ENCODE measurements at regions not wholly inside any gene's neighbourhood (a gene's known extent, or its start where the extent isn't known, plus 50 kb on each side); places are given as distances from the start of the nearest gene placed in this dataset.

- BruUV-seq (replicated peaks) = no TSS peak
- FAIRE-seq = no peak
- H3K27ac ChIP-seq (ENCODE audit: insufficient read depth, low read depth, low read length) = no peak overlapping the region
- intact Hi-C loops (cut with micrococcal nuclease) (no loop called here), dilution Hi-C loops (cut with MboI; ENCODE audit: extremely low pct_ligation_motif_present, low sequenced_read_pairs) (no loop called here)
- H3K4me2 ChIP-seq (ENCODE audit: insufficient read depth, low read length) = no peak overlapping the region
- TF ChIP-seq POLR2AphosphoS5 (IDR thresholded peaks at IDR 0.05; ENCODE audit: insufficient read depth, low read depth, low read length) (no peak), FOS (IDR thresholded peaks at IDR 0.05; ENCODE audit: borderline replicate concordance, insufficient read depth, low read length) (no peak), CTCF (IDR thresholded peaks at IDR 0.05; ENCODE audit: extremely low read depth in 1 of 2, insufficient read depth in 1 of 2, low read depth in 1 of 2, low read length in 2 of 2) (no peak), GATA2 (IDR thresholded peaks at IDR 0.05; ENCODE audit: insufficient read depth, insufficient read length, low read depth, low read length) (no peak), MYC (IDR thresholded peaks at IDR 0.05; ENCODE audit: low read depth, low read length) (no peak), POLR2A (IDR thresholded peaks at IDR 0.05; ENCODE audit: low read depth, low read length) (no peak), JUN (IDR thresholded peaks at IDR 0.05; ENCODE audit: borderline replicate concordance, insufficient read depth, insufficient read length, low read depth) (no peak)
- no peaks in the 10 kb centered on the region for H3K79me2 ChIP-seq (ENCODE audit: control insufficient read depth, insufficient read depth, low read length)
- no peaks in the 10 kb centered on the region for H4K20me1 ChIP-seq (replicated peaks; ENCODE audit: control insufficient read depth, extremely low read depth, insufficient read depth, low read length)
- no peak overlapping the region for H3K9ac ChIP-seq (replicated peaks; ENCODE audit: extremely low read depth, insufficient read depth, low read length)
- no peak overlapping the region for H2AFZ ChIP-seq (ENCODE audit: low read depth, low read length)
- no peaks in the 10 kb centered on the region for H3K4me1 ChIP-seq (ENCODE audit: control insufficient read depth, extremely low read depth, insufficient read depth, low read length)
- no peak overlapping the region for H3K4me3 ChIP-seq (replicated peaks in 1 of 3; ENCODE audit: insufficient read depth in 1 of 3, low read depth in 1 of 3, low read length in 3 of 3)
- ChIA-PET CTCF (no interaction called here), POLR2A (no interaction called here)
- H3K36me3 ChIP-seq (ENCODE audit: control insufficient read depth in 2 of 2, extremely low read depth in 1 of 2, insufficient read depth in 2 of 2, low read length in 2 of 2) = no peaks in the 10 kb centered on the region
- no peak for DNase-seq (ENCODE audit: low read depth, low spot score)
- no peaks in the 10 kb centered on the region for H3K9me1 ChIP-seq (replicated peaks; ENCODE audit: control insufficient read depth, extremely low read depth, insufficient read depth, low read length)
- H3K27me3 ChIP-seq (ENCODE audit: control insufficient read depth in 2 of 2, insufficient read depth in 2 of 2, low read length in 2 of 2) = no peaks in the 10 kb centered on the region
- H3K9me3 ChIP-seq (replicated peaks; ENCODE audit: control insufficient read depth, insufficient read depth, low read length) = no peaks in the 10 kb centered on the region
Measured at GRCh38 chr4:170988446-170988845, 824.8 kb upstream of the GALNTL6 start.

GRCh38 chr4:170979736-170980135 is 833.5 kb upstream of the GALNTL6 start:
- dilution Hi-C loops (cut with MboI; ENCODE audit: extremely low pct_ligation_motif_present, low sequenced_read_pairs) (no loop called here), intact Hi-C loops (cut with micrococcal nuclease) (no loop called here)
- H3K27ac ChIP-seq (ENCODE audit: insufficient read depth, low read depth, low read length) = no peak overlapping the region
- no peaks in the 10 kb centered on the region for H3K79me2 ChIP-seq (ENCODE audit: control insufficient read depth, insufficient read depth, low read length)
- CTCF ChIA-PET = no interaction called here
- TF ChIP-seq CTCF (IDR thresholded peaks at IDR 0.05; ENCODE audit: extremely low read depth in 1 of 2, insufficient read depth in 1 of 2, low read depth in 1 of 2, low read length in 2 of 2) (no peak), POLR2A (IDR thresholded peaks at IDR 0.05; ENCODE audit: low read depth, low read length) (no peak), MAX (IDR thresholded peaks at IDR 0.05; ENCODE audit: insufficient read depth, insufficient read length) (no peak), MYC (IDR thresholded peaks at IDR 0.05; ENCODE audit: low read depth, low read length) (no peak)
- no peaks in the 10 kb centered on the region for H3K9me3 ChIP-seq (replicated peaks; ENCODE audit: control insufficient read depth, insufficient read depth, low read length)
- H3K4me3 ChIP-seq (replicated peaks in 1 of 3; ENCODE audit: insufficient read depth in 1 of 3, low read depth in 1 of 3, low read length in 3 of 3) = no peak overlapping the region
- no peaks in the 10 kb centered on the region for H3K4me1 ChIP-seq (ENCODE audit: control insufficient read depth, extremely low read depth, insufficient read depth, low read length)
- no peak overlapping the region for H3K4me2 ChIP-seq (ENCODE audit: insufficient read depth, low read length)
- BruUV-seq (replicated peaks) = no TSS peak
- DNase-seq (ENCODE audit: low read depth, low spot score) (no peak), FAIRE-seq (no peak)
- POLR2A ChIA-PET = no interaction called here
- H2AFZ ChIP-seq (ENCODE audit: low read depth, low read length) = no peak overlapping the region
- H3K9me1 ChIP-seq (replicated peaks; ENCODE audit: control insufficient read depth, extremely low read depth, insufficient read depth, low read length) = no peaks in the 10 kb centered on the region
- H3K9ac ChIP-seq (replicated peaks; ENCODE audit: extremely low read depth, insufficient read depth, low read length) = no peak overlapping the region
- no peaks in the 10 kb centered on the region for H3K27me3 ChIP-seq (ENCODE audit: control insufficient read depth in 2 of 2, insufficient read depth in 2 of 2, low read length in 2 of 2)
- H3K36me3 ChIP-seq (ENCODE audit: control insufficient read depth in 2 of 2, extremely low read depth in 1 of 2, insufficient read depth in 2 of 2, low read length in 2 of 2) = no peaks in the 10 kb centered on the region
- no peaks in the 10 kb centered on the region for H4K20me1 ChIP-seq (replicated peaks; ENCODE audit: control insufficient read depth, extremely low read depth, insufficient read depth, low read length)
